MM.1S (cell line): ENCODE measurements at regions not wholly inside any gene's neighbourhood (a gene's known extent, or its start where the extent isn't known, plus 50 kb on each side); places are given as distances from the start of the nearest gene placed in this dataset.

Experiments used
- DNase-seq: peaks from one replicate; pipeline ENCODE4 v3.0.0-alpha.2; 2015
- H2AFZ ChIP-seq: fragments of 300-600 bp; sonication (generic); 2 replicates; pipeline ENCODE4 v1.6.0; 2016; ENCODE audit warnings: antibody characterized with exemption, low read length
- H3F3A ChIP-seq: fragments of 300-600 bp; sonication (generic); 2 replicates; pipeline ENCODE4 v1.6.1; 2016; ENCODE audit warnings: mild to moderate bottlenecking, antibody characterized with exemption, low read length, moderate library complexity, mixed read lengths; ENCODE audit not compliant: insufficient read depth
- H3K27ac ChIP-seq: fragments of 300-600 bp; sonication (generic); 2 replicates; pipeline ENCODE4 v1.5.1; 2016; ENCODE audit warnings: mild to moderate bottlenecking, low read length
- H3K27me3 ChIP-seq: fragments of 300-600 bp; sonication (generic); replicated peaks from 2 replicates; pipeline ENCODE4 v1.6.0; 2016; ENCODE audit warnings: low read length; ENCODE audit not compliant: insufficient read depth
- H3K36me3 ChIP-seq: fragments of 300-600 bp; sonication (generic); replicated peaks from 2 replicates; pipeline ENCODE4 v1.6.1; 2016; ENCODE audit warnings: mild to moderate bottlenecking, low read length, mixed read lengths; ENCODE audit not compliant: insufficient read depth
- H3K4me1 ChIP-seq: fragments of 300-600 bp; sonication (generic); 2 replicates; pipeline ENCODE4 v1.6.1; 2016; ENCODE audit warnings: low read length, mixed read lengths
- H3K4me2 ChIP-seq: fragments of 300-600 bp; sonication (generic); 2 replicates; pipeline ENCODE4 v1.6.0; 2016; ENCODE audit warnings: low read depth, low read length
- H3K4me3 ChIP-seq: fragments of 300-600 bp; sonication (generic); 2 replicates; pipeline ENCODE4 v1.5.1; 2016; ENCODE audit warnings: low read length, mixed read lengths
- H3K79me2 ChIP-seq: fragments of 300-600 bp; sonication (generic); 2 replicates; pipeline ENCODE4 v1.6.1; 2016; ENCODE audit warnings: mixed run types, low read length, mixed read lengths
- H3K9ac ChIP-seq: fragments of 300-600 bp; sonication (generic); 2 replicates; pipeline ENCODE4 v1.6.1; 2016; ENCODE audit warnings: low read length, mixed read lengths
- H3K9me2 ChIP-seq: fragments of 300-600 bp; sonication (generic); replicated peaks from 2 replicates; pipeline ENCODE4 v1.6.1; 2016; ENCODE audit warnings: mild to moderate bottlenecking, low read length, mixed read lengths; ENCODE audit not compliant: insufficient read depth
- H3K9me3 ChIP-seq: fragments of 300-600 bp; sonication (generic); replicated peaks from 2 replicates; pipeline ENCODE4 v1.6.1; 2016; ENCODE audit warnings: mild to moderate bottlenecking, low read length, mixed read lengths; ENCODE audit not compliant: insufficient read depth
- H4K20me1 ChIP-seq: fragments of 300-600 bp; sonication (generic); 2 replicates; pipeline ENCODE4 v1.6.1; 2016; ENCODE audit warnings: mild to moderate bottlenecking, low read length, moderate library complexity, mixed read lengths; ENCODE audit not compliant: insufficient read depth
- CTCF ChIP-seq: fragments of 300-600 bp; sonication (generic); IDR thresholded peaks from 2 replicates; pipeline ENCODE4 v1.5.1; 2016; ENCODE audit warnings: antibody characterized with exemption, low read length, mixed read lengths
- EZH2 ChIP-seq: fragments of 300-600 bp; sonication (generic); optimal IDR thresholded peaks from 2 replicates; pipeline ENCODE3; 2017; ENCODE audit warnings: low read depth, mild to moderate bottlenecking, antibody characterized with exemption, low read length, mixed read lengths
- EZH2phosphoT487 ChIP-seq: fragments of 300-600 bp; sonication (generic); IDR thresholded peaks from 2 replicates; pipeline ENCODE4 v1.6.1; 2018; ENCODE audit warnings: antibody characterized with exemption, low read length

GRCh38 chr13:55493297-55493696 lies 1647.4 kb upstream of the PRR20A start:
- H3K4me2 ChIP-seq = no peak overlapping the region
- H3K4me1 ChIP-seq = no peaks in the 10 kb centered on the region
- no peaks in the 10 kb centered on the region for H3K9me3 ChIP-seq
- H3K4me3 ChIP-seq = no peak overlapping the region
- no peak for TF ChIP-seq EZH2
- TF ChIP-seq EZH2phosphoT487 = no peak
- TF ChIP-seq CTCF = no peak
- H3K79me2 ChIP-seq = no peaks in the 10 kb centered on the region
- H3F3A ChIP-seq = no peaks in the 10 kb centered on the region
- H3K36me3 ChIP-seq = no peaks in the 10 kb centered on the region
- no peaks in the 10 kb centered on the region for H4K20me1 ChIP-seq
- H3K27ac ChIP-seq = no peak overlapping the region
- DNase-seq = no peak
- H3K9me2 ChIP-seq = no peaks in the 10 kb centered on the region
- H2AFZ ChIP-seq = no peak overlapping the region
- no peak overlapping the region for H3K9ac ChIP-seq
- H3K27me3 ChIP-seq = no peaks in the 10 kb centered on the region

GRCh38 chr13:55497486-55497885 lies 1643.2 kb upstream of the PRR20A start:
- Histone ChIP-seq H2AFZ (no peak overlapping the region), H3K9ac (no peak overlapping the region), H3K9me2 (no peaks in the 10 kb centered on the region), H3K4me2 (no peak overlapping the region), H3K9me3 (no peaks in the 10 kb centered on the region), H3F3A (no peaks in the 10 kb centered on the region), H3K4me1 (no peaks in the 10 kb centered on the region), H3K36me3 (no peaks in the 10 kb centered on the region), H3K79me2 (no peaks in the 10 kb centered on the region), H3K27me3 (no peaks in the 10 kb centered on the region), H3K27ac (no peak overlapping the region), H4K20me1 (no peaks in the 10 kb centered on the region), H3K4me3 (no peak overlapping the region)
- TF ChIP-seq CTCF (no peak), EZH2phosphoT487 (no peak), EZH2 (no peak)
- DNase-seq = no peak

- Histone ChIP-seq H3K4me1 (no peaks in the 10 kb centered on the region), H3K36me3 (no peaks in the 10 kb centered on the region), H3K4me3 (no peak overlapping the region), H3K9ac (no peak overlapping the region), H3K27me3 (no peaks in the 10 kb centered on the region), H3K27ac (no peak overlapping the region), H2AFZ (no peak overlapping the region), H4K20me1 (no peaks in the 10 kb centered on the region), H3F3A (no peaks in the 10 kb centered on the region), H3K79me2 (no peaks in the 10 kb centered on the region), H3K9me2 (no peaks in the 10 kb centered on the region), H3K4me2 (no peak overlapping the region), H3K9me3 (no peaks in the 10 kb centered on the region)
- TF ChIP-seq CTCF (no peak), EZH2 (no peak), EZH2phosphoT487 (no peak)
- no peak for DNase-seq
These were observed 1640.0 kb upstream of the PRR20A start for GRCh38 chr13:55500694-55501093.
